NCI-H2107 treated with DMSO at 0.1 percent for 48 hours (cell line): ENCODE measurements at regions not wholly inside any gene's neighbourhood (a gene's known extent, or its start where the extent isn't known, plus 50 kb on each side); places are given as distances from the start of the nearest gene placed in this dataset.

Source experiments
- DNase-seq: peaks from one replicate; lab custom pipeline; 2025; ENCODE audit not compliant: unreplicated experiment; lab: John Stamatoyannopoulos, UW

DNA sequence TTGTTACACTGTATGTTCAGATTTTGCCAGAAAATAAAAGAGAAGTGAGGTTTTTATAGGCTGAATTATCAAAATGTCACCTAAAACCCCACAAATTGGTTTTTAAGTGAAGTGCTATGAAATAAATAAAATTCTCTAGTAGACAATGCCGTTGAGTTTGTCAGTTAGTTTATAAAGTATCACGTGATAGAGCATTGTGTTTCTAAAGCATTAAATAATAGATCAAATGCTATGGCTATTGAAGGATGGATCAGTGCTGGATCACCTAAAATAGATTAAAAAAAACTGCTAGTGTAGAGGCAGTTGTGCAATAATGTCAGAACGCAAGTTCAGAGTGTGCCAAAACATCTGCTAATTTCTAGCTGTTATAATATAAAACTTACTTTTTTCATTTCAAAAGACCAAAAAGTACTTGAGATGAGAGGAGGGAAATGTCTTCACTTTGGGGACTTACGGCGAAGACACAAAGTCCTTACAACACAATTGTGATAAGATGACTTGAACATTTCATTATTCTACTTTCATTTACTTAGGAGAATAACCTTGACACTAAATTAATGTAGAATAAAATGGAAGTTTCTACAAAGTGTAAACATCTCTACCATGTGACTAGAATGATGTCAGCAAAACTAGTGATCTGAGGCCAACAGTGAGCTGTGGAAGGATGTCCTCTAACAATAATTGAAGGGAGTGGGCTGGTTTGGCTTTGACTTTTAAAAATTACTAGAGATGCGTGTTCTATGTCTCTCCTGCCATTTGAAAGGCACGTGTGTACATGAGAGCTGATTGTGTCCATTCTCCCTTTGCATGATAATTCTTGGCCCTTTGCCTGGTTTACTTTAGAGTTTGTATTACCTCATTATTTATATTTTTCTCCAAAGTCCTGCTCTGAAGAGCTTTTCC lies 154.4 kb upstream of the PDE3A start:
- DNase-seq: no peak

DNA sequence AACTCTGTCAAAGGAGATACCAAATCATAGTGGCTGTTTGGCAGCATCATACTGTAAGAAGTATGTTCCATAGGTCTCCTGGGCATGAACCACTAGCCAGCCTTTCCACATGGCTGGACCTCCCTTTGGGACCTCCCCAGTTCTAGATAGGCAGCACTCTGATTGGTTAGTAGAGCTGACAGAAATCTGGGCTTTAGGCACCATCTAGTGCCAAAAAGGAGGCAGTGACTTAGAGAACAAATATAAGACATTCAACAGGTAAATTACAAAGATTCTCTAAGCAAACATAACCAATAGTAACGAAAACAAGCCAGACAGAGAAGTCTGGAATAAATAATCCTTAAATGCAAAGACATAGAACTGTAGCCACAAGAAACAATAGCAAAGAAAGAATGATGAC lies 148.0 kb upstream of the PDE3A start:
- DNase-seq: no peak

DNA sequence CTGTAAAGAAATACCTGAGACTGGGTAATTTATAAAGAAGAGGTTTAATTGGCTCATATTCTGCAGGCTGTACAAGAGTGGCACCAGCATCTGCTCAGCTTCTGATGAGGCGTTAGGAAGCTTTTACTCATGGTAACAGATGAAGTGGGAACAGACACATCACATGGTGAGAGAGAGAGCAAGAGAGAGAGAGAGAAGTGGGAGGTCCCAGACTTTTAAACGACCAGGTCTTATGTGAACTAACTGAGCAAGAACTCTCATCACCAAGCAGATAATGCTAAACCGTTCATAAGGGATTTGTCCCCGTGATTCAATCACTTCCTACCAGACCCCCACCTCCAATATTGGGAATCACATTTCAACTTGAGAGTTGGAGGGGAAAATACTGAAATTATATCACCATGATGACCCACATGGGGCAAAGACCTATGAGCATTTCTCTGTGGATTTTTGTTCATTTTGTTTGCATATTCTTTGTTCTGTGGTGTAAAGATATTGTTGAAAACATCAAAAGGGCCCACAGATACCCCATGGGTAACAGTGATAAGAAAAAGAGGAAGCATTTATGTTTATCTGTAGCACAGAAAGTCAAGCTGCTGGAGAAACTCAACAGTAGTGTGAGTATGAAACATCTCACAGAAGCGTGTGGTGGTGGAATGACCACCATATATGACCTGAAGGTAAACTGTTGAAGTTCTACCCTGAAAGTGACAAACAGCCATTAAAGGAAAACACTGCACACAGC lies 135.2 kb upstream of the PDE3A start:
- DNase-seq: no peak

DNA sequence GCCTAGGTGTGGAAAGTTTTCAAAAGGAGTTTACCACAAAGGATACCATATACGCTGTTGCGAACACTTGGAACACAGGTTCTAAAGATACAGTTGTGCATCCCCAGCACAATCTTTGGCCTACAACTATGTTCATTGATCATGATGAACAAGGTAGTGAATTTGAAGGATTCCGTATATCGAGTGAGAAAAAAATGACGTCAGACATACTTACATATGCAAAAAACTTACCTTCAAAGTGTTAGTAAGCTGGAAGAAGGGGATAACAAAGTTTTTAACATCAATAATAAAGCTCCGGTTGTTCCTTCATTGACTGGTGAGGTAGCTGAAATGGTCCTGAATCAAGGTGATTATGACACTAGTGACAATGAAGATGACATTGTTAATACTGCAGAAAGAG lies 133.9 kb upstream of the PDE3A start:
- DNase-seq: no peak

DNA sequence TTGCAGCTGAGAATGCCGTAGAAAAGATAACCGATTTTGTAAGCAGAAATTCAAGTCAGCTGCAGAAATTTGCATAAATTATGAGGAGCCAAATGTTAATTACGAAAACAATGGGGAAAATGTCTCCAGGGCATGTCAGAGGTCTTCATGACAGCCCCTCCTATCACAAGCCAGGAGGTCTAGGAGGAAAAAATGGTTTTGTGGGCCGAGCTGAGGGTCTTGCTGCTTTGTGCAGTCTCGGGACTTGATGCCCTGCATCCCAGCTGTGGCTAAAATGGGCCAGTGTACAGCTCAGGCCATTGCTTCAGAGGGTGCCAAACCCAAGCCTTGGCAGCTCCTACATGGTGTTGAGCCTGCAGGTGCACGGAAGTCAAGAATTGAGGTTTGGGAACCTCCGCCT lies 131.2 kb upstream of the PDE3A start:
- no peak for DNase-seq

DNA sequence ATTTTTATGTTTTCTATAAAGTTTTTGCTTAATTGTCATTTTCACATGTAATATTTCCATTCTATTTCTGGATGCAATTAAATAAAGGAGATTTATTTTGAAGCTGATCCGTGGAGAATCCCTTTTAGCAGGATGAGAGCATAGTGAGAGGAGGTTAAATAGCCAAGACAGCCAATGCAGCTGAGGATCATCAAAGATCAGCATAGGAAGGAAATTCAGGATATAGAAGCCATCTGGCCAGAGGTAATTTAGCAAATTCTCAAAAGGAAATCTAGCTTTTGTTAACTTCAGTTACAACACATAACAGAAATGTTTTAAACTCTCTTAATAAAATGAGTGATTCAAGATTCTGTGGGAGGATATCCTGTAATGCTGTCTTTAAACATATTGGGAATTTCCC lies 122.8 kb upstream of the PDE3A start:
- no peak for DNase-seq

DNA sequence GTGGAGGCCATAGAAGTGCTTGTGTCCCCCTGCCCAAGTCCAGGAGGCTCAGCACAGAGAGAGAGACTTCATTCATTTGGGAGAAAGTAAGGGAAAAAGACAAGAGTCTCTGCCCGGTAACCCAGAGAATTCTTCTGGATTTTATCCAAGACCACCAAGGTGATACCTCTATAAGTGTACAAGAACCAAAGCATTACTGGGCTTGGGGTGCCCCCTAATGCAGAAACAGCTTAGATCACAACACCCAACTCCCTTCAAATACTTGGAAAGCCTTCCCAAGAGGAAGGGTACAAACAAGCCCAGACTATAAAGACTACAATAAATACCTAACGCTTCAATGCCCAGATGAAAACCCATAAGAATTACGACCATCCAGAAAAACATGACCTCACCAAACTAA lies 119.7 kb upstream of the PDE3A start:
- no peak for DNase-seq

DNA sequence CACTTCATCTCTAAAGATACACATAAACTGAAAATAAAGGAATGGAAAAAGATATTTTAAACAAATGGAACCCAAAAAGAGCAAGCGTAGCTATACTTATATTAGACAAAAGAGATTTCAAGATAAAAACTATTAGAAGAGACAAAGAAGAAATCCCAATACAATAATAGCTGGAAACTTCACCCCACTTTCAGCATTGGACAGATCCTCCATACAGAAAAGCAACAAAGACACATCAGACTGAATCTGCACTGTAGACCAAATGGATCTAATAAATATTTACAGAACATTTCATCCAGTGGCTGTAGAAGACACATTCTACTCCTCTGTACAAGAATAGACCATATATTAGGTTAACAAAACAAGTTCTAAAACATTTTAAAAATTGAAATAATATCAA lies 117.6 kb upstream of the PDE3A start:
- DNase-seq: no peak

DNA sequence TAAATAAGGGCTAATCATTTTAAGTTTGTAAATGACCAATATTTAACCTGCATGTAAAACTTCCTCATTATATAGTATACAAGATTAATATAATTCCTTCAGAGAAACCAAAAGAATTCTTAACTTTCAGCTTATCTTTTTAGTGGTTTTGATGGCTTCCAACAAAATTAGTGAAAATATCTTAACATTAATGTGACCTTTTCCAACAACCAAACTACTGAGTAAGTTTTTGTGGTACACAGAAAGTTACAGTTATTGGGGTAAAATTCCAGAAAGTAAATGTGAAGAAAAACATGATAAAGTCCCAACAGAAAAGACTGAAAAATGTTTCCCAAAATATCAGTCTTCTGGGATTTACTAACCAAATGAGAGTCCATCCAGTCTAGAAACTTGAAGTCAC lies 111.0 kb upstream of the PDE3A start:
- DNase-seq: no peak

DNA sequence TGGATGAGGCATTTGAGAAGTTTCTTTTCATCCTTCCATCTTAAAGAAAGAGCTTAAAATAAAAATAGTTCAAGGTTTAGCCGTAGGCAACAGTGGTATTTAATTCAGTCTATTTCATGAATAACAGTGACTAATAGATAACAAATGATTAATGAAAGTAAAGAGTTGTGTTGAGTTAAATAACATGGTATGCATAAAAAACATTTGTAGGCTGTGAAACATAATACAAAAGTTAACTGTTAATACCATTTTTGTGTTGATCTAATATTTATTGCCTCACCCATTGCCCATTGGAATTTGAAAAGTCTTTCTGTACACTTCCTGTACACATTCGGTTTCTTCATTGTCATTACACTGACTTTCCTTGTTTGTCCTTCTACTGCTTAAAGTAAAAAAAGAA lies 108.6 kb upstream of the PDE3A start:
- no peak for DNase-seq

DNA sequence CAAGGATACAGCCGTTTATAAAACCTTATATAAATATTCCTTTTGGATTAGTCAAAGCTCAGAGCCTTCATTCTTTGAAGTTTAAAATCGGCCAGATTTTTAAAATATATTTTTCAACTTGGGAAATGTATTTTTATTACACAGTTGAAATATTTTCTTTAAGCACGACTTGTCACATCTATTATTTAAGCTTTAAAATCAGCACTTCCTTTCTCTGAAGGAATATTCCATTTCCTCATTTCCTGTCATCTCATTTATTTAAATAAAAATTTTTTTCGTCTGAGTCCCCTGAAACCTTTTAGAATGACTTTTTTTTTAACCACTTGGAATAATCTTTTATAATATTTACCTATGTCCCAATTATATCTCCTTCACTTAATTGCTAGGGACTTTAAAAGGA lies 107.5 kb upstream of the PDE3A start:
- DNase-seq: no peak

DNA sequence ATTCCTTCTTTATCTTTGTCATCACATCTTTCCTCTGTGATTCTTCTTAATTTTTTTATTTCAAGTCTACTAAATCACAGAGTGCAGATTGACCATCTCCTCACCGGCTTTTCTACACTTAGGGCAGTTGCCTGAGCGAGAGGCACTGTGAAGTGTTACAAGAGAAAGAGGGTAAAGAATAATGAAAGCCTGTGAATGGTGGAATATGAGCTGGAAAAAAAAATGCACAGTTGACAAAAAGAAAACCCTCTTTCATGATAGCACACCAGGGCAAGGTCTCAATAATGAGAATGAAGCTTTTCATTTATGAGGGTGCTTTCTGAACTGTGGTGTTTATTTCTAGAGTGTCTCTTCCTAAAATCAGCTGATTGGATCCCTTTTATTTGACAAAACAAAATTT lies 106.2 kb upstream of the PDE3A start:
- no peak for DNase-seq

DNA sequence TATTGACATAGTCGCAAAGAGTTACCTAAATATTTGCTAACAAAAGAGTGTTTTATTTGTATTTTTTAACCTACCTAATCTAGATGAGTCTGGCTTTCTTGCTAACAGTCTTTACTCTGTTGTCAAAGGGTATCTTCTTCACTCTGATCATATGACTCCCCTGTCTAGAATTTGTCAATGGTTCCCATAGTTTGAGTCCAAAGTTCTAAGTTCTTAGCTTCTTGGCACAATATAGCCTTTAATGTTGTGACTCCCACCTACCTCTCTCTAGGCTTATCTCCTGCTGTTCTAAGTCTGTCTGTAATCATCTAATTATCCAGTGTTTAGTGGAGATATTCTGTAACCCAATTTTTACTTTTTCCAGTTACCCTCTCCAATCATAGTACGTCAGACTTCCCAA lies 104.3 kb upstream of the PDE3A start:
- DNase-seq: no peak

DNA sequence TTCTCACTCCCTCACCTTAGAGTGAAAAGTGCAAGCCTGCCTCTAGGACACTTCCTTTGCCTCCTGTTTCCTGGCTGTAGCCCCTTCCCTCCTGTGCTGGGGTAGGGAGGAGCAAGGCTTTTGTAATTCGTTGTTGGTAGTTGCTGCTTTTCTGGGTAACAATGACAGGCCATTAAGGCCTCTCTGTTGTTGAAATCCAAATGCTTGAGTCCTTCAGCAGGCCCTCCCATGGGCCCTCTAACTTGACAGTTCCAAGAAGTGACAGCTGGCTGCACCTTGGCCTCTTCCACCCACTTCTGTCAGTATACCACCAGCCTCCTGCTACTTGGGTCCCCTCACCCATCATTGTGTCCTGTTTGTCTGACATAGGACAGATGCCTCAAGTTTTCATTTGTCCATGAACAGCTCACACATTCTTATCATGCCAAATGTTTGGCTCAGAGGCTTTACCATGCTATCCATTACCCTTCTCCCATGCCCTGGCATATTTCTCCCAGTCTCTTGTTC lies 103.7 kb upstream of the PDE3A start:
- DNase-seq: no peak

DNA sequence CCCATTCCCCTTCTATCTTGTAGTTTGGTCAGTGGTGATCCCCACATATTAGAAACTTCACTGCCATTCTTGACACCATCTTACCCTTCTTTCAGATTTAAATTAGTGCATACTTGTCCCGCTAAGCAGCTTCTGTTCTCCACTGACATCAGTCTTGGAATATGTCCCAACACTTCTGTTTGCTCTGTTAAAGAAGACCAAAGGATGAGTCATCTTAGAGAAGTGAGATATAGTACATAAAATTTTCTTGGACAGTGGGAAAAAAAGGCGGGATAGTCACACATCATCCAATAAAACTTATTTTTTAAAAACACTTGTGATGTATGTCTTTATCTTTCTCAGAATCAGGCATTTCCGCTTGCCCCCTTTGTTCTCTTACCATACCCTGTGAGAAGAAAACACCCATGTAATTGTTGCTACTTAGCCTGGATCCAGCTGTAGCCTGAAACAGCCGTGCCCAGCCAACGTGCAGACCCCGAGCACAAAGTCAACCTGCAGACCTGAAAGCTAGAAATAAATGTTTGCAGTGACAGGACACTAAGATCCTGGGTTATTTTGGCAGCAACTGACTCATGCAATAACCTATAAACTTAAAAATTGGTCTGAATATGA lies 100.1 kb upstream of the PDE3A start:
- DNase-seq: no peak

DNA sequence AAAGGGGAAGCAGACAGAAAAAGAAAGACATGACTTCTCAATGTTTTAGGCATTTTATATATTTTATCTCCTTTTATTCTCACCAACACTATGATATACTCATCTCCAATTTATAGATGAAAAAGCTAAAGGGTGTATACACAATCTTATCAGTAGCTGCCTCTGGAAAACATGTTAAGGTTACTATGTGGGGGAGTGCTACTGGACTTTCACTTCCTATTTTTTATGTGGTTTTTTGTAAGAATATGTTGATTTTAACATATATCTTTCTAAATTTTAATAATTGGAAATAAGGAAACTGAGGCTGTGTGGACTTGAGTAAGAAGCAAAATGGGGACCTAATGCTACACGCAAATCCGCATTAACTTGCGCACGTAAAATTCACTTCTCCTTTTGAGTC lies 99.6 kb upstream of the PDE3A start:
- DNase-seq: no peak

DNA sequence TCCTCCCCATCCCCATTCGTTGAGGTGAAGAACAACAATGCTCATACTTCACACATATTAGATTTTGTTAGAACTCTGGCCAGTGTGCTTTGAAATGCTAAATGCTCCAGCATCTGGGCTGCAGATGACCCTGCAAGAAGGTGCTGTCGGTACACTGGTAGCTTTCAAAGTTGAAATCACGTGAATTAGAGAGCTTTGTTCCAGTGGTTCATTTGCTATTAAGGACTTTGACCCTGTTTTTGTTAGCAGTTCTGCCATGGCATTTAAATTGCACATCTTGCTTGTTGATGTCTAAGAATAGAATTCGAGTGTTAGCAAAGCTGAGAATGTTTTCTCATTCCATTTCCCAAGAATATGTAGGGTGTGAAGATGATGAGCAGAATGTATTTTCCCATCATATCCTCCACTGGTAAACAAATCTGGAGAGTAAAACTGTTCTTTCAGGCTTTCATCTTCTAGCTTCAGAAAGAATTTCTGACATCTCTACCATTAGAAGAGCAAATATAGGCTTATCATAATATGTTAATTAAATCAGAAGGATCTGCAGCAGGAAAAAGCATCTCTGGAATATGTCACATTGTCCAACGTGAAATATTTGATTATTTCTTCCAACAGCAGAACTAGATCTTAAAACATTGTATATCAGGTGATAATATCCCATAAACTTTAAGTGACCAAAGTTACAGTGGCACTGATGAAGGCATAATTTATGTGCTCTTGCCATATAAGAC lies 98.8 kb upstream of the PDE3A start:
- DNase-seq: no peak

DNA sequence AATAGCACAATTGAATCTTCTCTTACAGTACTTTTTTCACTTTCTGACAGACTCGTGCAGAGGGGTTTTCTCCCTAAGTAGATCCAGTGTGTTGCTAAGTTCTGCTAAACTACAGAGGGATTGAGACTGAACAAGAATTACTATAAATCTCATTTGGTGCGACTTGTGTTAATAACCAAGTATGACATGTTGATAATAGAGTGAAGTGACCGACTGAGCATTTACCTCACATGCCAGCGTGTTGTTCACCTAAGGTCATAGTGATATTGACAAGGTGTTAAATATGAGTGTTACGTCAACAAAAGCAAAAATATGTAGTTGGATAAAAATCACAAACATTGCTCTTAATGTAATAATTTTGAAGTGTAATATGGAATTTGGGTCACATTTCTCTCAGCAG lies 97.8 kb upstream of the PDE3A start:
- DNase-seq: no peak

DNA sequence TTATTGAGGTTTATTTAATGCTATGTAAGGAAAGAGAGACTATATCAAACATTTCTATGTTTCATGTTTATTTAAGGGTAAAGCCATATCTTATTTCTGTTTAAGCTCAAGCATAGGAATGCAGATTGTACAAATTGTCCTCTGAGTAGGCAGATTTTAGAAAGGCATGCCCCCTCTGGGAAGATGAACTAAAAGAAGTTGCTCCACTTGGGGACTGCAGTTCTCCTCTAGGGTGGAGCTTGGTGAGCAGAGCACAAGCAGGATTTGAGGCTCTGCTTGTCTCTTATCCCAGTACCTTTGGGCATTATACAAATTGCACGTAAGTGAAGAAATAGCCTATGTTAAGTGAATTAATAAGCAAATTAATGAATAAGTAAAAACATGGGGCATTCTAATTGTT lies 96.2 kb upstream of the PDE3A start:
- DNase-seq: no peak

DNA sequence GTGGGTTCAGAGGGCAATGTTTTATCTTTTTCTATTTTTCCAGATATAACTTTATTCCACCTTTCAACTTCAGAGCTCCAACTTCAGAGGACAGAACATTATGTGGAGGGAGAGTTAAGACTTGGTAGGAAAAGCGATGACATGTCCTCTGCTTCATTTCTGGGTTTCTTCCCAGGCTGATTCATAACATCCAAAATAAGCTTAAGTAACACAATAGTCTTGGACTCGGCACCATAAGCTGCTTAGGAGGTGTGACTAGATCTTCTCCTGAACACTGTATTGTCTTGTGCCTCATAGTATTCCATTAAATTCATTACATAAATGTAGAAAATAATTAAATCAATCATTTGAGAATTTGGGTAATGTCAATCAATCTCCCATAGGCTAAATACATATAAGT lies 95.5 kb upstream of the PDE3A start:
- DNase-seq: no peak

DNA sequence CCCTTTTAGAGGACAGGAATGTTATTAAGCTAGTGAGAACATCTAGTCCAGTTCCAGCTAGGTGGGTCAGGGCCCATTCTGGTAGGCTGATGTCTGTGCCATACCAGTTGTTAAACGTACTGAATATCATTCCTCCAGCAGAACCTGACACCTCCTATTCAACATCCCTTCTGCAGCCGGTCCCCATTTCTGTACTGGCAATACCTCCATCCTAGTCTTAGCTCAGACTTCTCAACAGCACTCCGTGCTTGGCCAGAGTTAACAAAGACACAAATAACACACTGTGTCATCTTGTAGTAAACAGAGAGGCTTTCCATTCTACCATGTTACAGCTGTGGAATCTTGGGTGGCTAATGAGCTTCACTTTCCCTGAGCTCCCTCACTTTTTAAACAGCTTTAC lies 94.3 kb upstream of the PDE3A start:
- DNase-seq: no peak
